ENCODE measurements at regions not wholly inside any gene's neighbourhood (a gene's known extent, or its start where the extent isn't known, plus 50 kb on each side); places are given as distances from the start of the nearest gene placed in this dataset.

DNA sequence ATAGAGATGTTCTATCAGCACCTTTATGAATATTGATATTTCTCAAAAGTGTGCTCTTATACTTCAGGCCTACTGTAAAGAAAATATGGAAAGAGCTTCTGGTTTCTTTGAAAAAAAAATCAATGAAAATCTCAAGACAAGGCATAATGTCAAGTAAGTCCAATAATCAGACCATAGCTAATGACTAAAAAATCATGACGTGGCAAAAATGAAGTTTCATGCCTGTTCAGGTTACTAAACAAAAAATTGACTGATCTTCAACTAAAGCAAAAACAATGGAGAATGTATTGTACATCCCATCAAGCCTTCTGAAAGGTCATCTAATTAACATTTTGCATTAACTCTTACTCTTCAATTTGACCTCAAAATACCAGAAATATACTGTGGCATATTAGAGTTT is 824.4 kb downstream of the EPHA4 start:
- Histone ChIP-seq H3K4me2 (ENCODE audit: insufficient read depth, low read length) (no peak overlapping the region), H3K9me1 (ENCODE audit: control insufficient read depth, insufficient read depth, low read length) (no peaks in the 10 kb centered on the region), H3K9ac (ENCODE audit: insufficient read depth in 1 of 2, low read depth in 2 of 2, low read length in 2 of 2) (no peak overlapping the region), H3K27me3 (ENCODE audit: control insufficient read depth in 2 of 2, insufficient read depth in 2 of 2, low read length in 2 of 2) (no peaks in the 10 kb centered on the region), H3K27ac (ENCODE audit: extremely low read depth, low read depth, low read length) (no peak overlapping the region), H4K20me1 (replicated peaks; ENCODE audit: control insufficient read depth, insufficient read depth, low read length) (no peaks in the 10 kb centered on the region), H3K36me3 (ENCODE audit: control insufficient read depth, insufficient read depth, low read length) (no peaks in the 10 kb centered on the region), H3K79me2 (ENCODE audit: control insufficient read depth, insufficient read depth, low read length) (no peaks in the 10 kb centered on the region), H2AFZ (ENCODE audit: low read depth, low read length) (no peak overlapping the region), H3K4me3 (no peak overlapping the region), H3K9me3 (replicated peaks; ENCODE audit: control insufficient read depth, insufficient read depth, low read depth, low read length) (no peaks in the 10 kb centered on the region), H3K4me1 (replicated peaks in 1 of 2; ENCODE audit: control insufficient read depth in 2 of 2, insufficient read depth in 2 of 2, low read length in 2 of 2) (no peaks in the 10 kb centered on the region)
- intact Hi-C loops (cut with micrococcal nuclease) (no loop called here), in situ Hi-C loops (cut with MboI) (no loop called here)
- ChIA-PET POLR2A (no interaction called here), CTCF (ENCODE audit: low intra/inter-chr PET ratio) (no interaction called here)
- WGBS (ENCODE audit: insufficient coverage, low coverage, missing lambda C conversion rate) = 0% methylated on average over 1 of the region's 1 CpG
- DNase-seq (ENCODE audit: extremely low read depth in 1 of 4, low spot score in 3 of 4) (no peak), ATAC-seq (no peak), FAIRE-seq (no peak)
- no TSS peak for BruUV-seq (replicated peaks)
- TF ChIP-seq ZNF316 (IDR thresholded peaks at IDR 0.05) = peak; percentile 16; the same call in 1 of the 2 replicates
- peak; percentile 40; the same call in 1 of the 2 replicates for TF ChIP-seq MAFG (tag; conservative IDR thresholded peaks at IDR 0.05)
- peak; percentile 12; the same call in 1 of the 2 replicates for TF ChIP-seq MAFK (IDR thresholded peaks at IDR 0.05; ENCODE audit: low read length)
- 0 out of 2 replicates have a peak, but pooled peaks have one; percentile 17 for TF ChIP-seq C11orf30 (IDR thresholded peaks at IDR 0.05; ENCODE audit: low read depth)
- TF ChIP-seq ZNF76 (CRISPR knock-in tag; IDR thresholded peaks at IDR 0.05; ENCODE audit: borderline replicate concordance) = no peak

- Histone ChIP-seq H3K27ac (ENCODE audit: extremely low read depth, low read depth, low read length) (no peak overlapping the region), H3K9me1 (ENCODE audit: control insufficient read depth, insufficient read depth, low read length) (no peaks in the 10 kb centered on the region), H3K9ac (ENCODE audit: insufficient read depth in 1 of 2, low read depth in 2 of 2, low read length in 2 of 2) (no peak overlapping the region), H3K4me2 (ENCODE audit: insufficient read depth, low read length) (no peak overlapping the region), H3K4me3 (no peak overlapping the region), H2AFZ (ENCODE audit: low read depth, low read length) (no peak overlapping the region), H3K79me2 (ENCODE audit: control insufficient read depth, insufficient read depth, low read length) (no peaks in the 10 kb centered on the region), H3K9me3 (replicated peaks; ENCODE audit: control insufficient read depth, insufficient read depth, low read depth, low read length) (no peaks in the 10 kb centered on the region), H3K36me3 (ENCODE audit: control insufficient read depth, insufficient read depth, low read length) (no peaks in the 10 kb centered on the region), H4K20me1 (replicated peaks; ENCODE audit: control insufficient read depth, insufficient read depth, low read length) (no peaks in the 10 kb centered on the region), H3K4me1 (replicated peaks in 1 of 2; ENCODE audit: control insufficient read depth in 2 of 2, insufficient read depth in 2 of 2, low read length in 2 of 2) (no peaks in the 10 kb centered on the region), H3K27me3 (ENCODE audit: control insufficient read depth in 2 of 2, insufficient read depth in 2 of 2, low read length in 2 of 2) (no peaks in the 10 kb centered on the region)
- no TSS peak for BruUV-seq (replicated peaks)
- intact Hi-C loops (cut with micrococcal nuclease) = no loop called here
- in situ Hi-C loops (cut with MboI) = no loop called here
- DNase-seq (ENCODE audit: extremely low read depth in 1 of 4, low spot score in 3 of 4) = no peak
- ATAC-seq = no peak
- TF ChIP-seq ELF2 (CRISPR knock-in tag; IDR thresholded peaks at IDR 0.05) = no peak
- no peak for FAIRE-seq
- WGBS (ENCODE audit: insufficient coverage, low coverage, missing lambda C conversion rate) = 0% methylated on average over 9 of the region's 12 CpGs
- CTCF ChIA-PET (ENCODE audit: low intra/inter-chr PET ratio) = no interaction called here
- POLR2A ChIA-PET = no interaction called here
These were observed 823.1 kb downstream of the EPHA4 start for GRCh38 chr2:220748875-220749479.

Measured in K562 (cell line).